Vagina (tissue), 2 donors: ENCODE measurements at regions not wholly inside any gene's neighbourhood (a gene's known extent, or its start where the extent isn't known, plus 50 kb on each side); places are given as distances from the start of the nearest gene placed in this dataset.

Experiments
- POLR2A ChIP-seq, 2 donors: fragments of 450-650 bp; IDR thresholded peaks; one replicate each; pipeline ENCODE4 v1.6.1; 2017; ENCODE audit warnings: antibody characterized with exemption in 2 of 2, mild to moderate bottlenecking in 2 of 2, moderate library complexity in 2 of 2
- POLR2AphosphoS5 ChIP-seq, 2 donors: sonication (generic); formaldehyde crosslinking; IDR thresholded peaks; one replicate each; pipeline ENCODE4 v1.9.0; 2017; ENCODE audit warnings: antibody characterized with exemption in 2 of 2, mild to moderate bottlenecking in 2 of 2, low read depth in 1 of 2; ENCODE audit not compliant: insufficient read depth in 1 of 2
- TF ChIP-seq, protein P1 (sequence below), 3 experiments: fragments of 450-650 bp in 2 of 3; fragments of 200-600 bp in 1 of 3; sonication (generic) in 1 of 3; IDR thresholded peaks; one replicate each; pipeline ENCODE4 v1.5.1; 2017 to 2019; ENCODE audit warnings: antibody characterized with exemption in 3 of 3, mild to moderate bottlenecking in 2 of 3, moderate library complexity in 2 of 3

DNA sequence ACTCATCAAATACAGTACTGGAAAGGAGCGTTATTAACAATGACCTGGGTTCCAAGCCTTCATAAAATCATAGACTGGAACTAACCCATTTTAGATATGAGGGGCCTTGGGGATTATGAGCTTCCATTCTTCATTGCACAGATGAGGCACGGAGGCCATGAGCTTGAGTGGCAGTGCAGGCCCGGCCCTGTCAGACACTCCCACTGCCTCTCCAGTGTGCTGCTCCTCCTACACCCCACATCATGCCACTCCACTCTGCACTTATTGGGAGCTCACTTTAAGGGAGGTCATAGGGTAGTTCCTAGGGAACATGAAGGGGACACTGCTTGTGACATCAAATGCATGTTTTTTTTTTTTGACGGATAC is 77.9 kb downstream of the TSN start:
- TF ChIP-seq POLR2AphosphoS5 (IDR thresholded peaks at IDR 0.05; ENCODE audit: insufficient read depth in 1 of 2, low read depth in 1 of 2) (no peak), POLR2A (IDR thresholded peaks at IDR 0.05) (no peak)
- TF ChIP-seq, protein P1, sequence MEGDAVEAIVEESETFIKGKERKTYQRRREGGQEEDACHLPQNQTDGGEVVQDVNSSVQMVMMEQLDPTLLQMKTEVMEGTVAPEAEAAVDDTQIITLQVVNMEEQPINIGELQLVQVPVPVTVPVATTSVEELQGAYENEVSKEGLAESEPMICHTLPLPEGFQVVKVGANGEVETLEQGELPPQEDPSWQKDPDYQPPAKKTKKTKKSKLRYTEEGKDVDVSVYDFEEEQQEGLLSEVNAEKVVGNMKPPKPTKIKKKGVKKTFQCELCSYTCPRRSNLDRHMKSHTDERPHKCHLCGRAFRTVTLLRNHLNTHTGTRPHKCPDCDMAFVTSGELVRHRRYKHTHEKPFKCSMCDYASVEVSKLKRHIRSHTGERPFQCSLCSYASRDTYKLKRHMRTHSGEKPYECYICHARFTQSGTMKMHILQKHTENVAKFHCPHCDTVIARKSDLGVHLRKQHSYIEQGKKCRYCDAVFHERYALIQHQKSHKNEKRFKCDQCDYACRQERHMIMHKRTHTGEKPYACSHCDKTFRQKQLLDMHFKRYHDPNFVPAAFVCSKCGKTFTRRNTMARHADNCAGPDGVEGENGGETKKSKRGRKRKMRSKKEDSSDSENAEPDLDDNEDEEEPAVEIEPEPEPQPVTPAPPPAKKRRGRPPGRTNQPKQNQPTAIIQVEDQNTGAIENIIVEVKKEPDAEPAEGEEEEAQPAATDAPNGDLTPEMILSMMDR (IDR thresholded peaks at IDR 0.05), result no peak
